ENCODE measurements at regions not wholly inside any gene's neighbourhood (a gene's known extent, or its start where the extent isn't known, plus 50 kb on each side); places are given as distances from the start of the nearest gene placed in this dataset.

DNA sequence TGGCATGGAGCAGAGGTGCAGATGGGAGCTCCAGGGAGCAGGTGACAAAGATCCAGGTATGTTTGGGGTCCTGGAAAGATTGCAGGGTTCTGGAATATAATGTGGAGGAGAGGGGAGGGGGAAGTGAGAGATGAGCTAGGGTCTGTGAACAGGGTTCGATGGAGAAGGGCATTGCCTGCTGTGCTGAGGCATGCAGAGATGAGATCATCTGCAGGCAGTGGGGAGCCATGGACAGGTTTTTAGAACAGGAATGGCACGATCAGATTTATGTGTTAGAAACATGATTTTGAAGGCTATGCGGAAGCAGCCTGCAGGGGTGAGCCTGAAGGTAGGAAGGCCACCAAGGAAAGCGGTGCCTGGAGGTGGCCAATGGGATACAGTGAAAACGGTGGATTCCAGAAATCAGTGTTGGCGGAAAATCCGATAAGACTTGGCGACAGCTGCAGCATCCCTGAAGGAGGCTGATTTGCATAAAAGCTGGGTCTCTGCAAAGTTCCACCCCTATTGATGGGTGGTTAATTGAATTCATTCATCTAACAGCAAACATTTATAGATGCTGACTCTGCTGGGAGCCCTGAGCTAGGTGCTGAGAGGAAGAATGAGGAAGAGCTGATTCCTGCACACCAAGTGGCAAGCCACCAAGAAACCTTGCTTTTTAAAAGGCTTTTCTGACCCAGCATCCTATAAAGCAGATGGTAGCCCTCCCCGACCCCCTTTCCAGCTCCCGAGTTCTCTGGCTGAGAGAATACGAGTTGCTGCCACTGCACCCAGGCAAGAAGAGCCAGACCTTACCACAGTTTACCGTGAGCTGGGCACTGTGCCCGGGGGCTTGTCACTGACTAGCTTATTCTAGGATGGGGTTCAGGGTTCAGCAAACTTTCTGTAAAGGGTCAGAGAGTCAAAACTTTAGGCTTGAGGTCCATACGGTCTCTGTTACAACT is 139.2 kb upstream of the SMIM23 start:
- Histone ChIP-seq H3K36me3 (replicated peaks in 1 of 2; ENCODE audit: insufficient read depth in 1 of 2, low read depth in 2 of 2) (no peaks in the 10 kb centered on the region), H3K4me1 (no peaks in the 10 kb centered on the region), H3K9me3 (no peaks in the 10 kb centered on the region), H3K27ac (no peak overlapping the region), H3K27me3 (no peaks in the 10 kb centered on the region), H3K4me3 (no peak overlapping the region)
- ATAC-seq: no peak
- intact Hi-C loops (cut with DNase I): no loop called here
- no peak for DNase-seq
- WGBS, 2 donors: 64 to 69% methylated on average over 14 of the region's 14 CpGs
- TF ChIP-seq POLR2A (IDR thresholded peaks at IDR 0.05): no peak
- TF ChIP-seq, protein P1, sequence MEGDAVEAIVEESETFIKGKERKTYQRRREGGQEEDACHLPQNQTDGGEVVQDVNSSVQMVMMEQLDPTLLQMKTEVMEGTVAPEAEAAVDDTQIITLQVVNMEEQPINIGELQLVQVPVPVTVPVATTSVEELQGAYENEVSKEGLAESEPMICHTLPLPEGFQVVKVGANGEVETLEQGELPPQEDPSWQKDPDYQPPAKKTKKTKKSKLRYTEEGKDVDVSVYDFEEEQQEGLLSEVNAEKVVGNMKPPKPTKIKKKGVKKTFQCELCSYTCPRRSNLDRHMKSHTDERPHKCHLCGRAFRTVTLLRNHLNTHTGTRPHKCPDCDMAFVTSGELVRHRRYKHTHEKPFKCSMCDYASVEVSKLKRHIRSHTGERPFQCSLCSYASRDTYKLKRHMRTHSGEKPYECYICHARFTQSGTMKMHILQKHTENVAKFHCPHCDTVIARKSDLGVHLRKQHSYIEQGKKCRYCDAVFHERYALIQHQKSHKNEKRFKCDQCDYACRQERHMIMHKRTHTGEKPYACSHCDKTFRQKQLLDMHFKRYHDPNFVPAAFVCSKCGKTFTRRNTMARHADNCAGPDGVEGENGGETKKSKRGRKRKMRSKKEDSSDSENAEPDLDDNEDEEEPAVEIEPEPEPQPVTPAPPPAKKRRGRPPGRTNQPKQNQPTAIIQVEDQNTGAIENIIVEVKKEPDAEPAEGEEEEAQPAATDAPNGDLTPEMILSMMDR (IDR thresholded peaks at IDR 0.05): no peak

DNA sequence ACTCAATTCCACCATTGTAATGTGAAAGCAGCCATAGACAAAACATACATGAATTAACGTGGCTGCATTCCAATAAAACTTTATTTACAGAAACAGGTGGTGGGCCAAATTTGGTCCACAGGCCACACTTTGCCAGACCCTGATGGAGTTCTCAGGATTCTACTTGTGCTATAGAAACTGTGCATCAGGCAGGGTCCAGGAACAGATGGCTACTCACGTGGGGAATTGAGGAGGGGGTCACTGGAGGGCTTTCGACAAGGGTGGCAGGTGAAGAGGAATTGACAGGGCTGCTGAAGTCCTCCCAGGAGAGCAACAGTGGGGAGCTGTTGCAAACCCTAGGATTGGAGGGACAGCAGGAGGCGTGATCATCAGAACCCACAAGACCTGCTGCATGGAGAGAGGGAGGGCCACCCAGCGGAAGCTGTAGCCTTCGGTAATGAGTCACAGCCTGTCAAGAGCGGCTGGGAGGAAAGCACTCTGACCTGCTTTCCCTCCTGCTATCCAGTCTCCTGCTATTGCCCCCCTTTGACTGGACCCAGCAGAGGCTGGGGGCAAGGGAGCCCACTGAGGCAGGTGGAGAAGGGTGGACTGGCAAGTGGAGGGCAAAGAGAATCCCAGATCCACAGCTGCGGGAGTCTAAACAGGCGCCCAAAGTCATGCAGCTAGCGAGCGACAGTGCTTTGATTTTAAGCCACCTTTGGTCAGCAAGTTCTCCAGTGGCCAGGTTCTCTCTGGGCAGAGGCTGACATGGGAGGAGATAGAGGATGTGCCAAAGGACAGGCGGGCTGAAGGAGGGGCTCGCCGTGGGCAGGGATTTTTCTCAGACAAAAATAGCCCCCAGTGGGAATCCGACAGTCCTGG is 138.3 kb upstream of the SMIM23 start:
- Histone ChIP-seq H3K4me3 (no peak overlapping the region), H3K27ac (no peak overlapping the region), H3K36me3 (replicated peaks in 1 of 2; ENCODE audit: insufficient read depth in 1 of 2, low read depth in 2 of 2) (no peaks in the 10 kb centered on the region), H3K27me3 (no peaks in the 10 kb centered on the region), H3K9me3 (no peaks in the 10 kb centered on the region), H3K4me1 (no peaks in the 10 kb centered on the region)
- DNase-seq: no peak
- TF ChIP-seq POLR2A (IDR thresholded peaks at IDR 0.05): no peak
- TF ChIP-seq, protein P1 (IDR thresholded peaks at IDR 0.05): no peak
- no peak for ATAC-seq
- WGBS, 2 donors: 50 to 57% methylated on average over 12 to 14 of the region's 15 CpGs
- intact Hi-C loops (cut with DNase I): no loop called here

DNA sequence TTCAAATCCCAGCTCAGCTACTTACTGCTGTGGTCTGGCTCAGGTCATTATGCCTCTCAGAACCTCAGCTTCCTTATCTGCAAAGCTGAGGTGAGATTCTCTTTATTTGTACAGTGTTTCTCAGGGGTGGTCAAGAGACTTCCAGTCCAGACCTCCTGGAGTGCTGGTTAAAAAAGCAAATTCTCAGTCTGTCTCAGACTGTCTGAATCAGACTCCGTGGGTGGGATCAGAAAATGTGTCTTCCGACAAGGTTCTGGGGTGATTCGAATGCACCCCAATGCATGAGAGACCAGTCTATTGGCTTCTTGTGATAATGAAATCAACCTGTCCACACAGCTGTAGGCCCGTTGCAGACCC is 137.7 kb upstream of the SMIM23 start:
- ATAC-seq: no peak

DNA sequence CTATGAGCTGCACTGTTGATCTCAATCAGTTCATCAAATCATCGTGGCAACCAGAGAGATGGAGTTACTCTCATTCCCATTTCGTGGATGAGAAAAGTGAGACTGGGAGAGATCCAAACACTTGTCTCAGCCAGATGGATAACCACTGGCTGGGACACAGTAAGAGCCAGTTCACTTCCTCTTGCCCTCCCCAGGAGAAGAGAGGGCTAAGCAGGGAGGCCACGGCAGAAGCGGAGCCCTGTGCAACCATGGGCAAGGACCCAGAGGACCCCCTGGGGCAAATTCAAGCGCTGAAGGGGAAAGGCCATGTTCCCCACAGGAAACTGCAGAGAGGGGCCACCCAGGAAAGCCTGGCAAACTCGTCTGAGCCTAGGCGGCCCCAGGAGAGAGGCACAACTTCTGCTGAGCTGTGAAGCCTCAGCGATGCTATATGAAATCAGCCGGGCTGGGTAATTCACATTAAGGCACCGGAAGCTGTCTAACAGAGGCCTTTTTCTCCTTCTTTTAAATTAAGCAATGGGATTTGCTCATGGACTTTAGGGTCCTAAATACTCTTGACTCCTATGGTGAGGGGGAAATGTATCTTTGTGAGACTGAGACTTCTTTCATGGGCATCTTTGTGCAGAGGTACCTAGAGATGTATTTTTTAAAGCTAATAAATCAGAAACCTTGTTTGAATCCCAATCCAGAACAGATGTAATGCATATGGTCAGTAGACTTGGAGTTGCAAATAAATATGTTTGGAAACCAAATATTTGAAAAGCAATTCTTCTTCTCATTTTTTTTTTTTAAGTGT is 137.1 kb upstream of the SMIM23 start:
- TF ChIP-seq, protein P1 (IDR thresholded peaks at IDR 0.05): no peak
- no peak for TF ChIP-seq POLR2A (IDR thresholded peaks at IDR 0.05)
- H3K4me1 ChIP-seq: no peaks in the 10 kb centered on the region
- intact Hi-C loops (cut with DNase I): no loop called here
- H3K9me3 ChIP-seq: no peaks in the 10 kb centered on the region
- WGBS, 2 donors: 60 to 66% methylated on average over 10 of the region's 10 CpGs
- H3K36me3 ChIP-seq (replicated peaks in 1 of 2; ENCODE audit: insufficient read depth in 1 of 2, low read depth in 2 of 2): no peaks in the 10 kb centered on the region
- H3K4me3 ChIP-seq: no peak overlapping the region
- no peaks in the 10 kb centered on the region for H3K27me3 ChIP-seq
- DNase-seq (no peak), ATAC-seq (no peak)
- H3K27ac ChIP-seq: no peak overlapping the region

More for the DNA sequence above, 137.7 kb upstream of the SMIM23 start:
- DNase-seq: no peak
- Histone ChIP-seq H3K4me3 (no peak overlapping the region), H3K9me3 (no peaks in the 10 kb centered on the region), H3K27ac (no peak overlapping the region), H3K36me3 (replicated peaks in 1 of 2; ENCODE audit: insufficient read depth in 1 of 2, low read depth in 2 of 2) (no peaks in the 10 kb centered on the region), H3K4me1 (no peaks in the 10 kb centered on the region), H3K27me3 (no peaks in the 10 kb centered on the region)
- intact Hi-C loops (cut with DNase I): no loop called here
- 62 to 71% methylated on average over 4 of the region's 4 CpGs for WGBS, 2 donors
- no peak for TF ChIP-seq POLR2A (IDR thresholded peaks at IDR 0.05)
- TF ChIP-seq, protein P1 (IDR thresholded peaks at IDR 0.05): no peak

All from body of pancreas (tissue), 4 donors.